Right ventricle myocardium inferior (tissue), 1 donor: ENCODE measurements at regions not wholly inside any gene's neighbourhood (a gene's known extent, or its start where the extent isn't known, plus 50 kb on each side); places are given as distances from the start of the nearest gene placed in this dataset.
A peak's percentile ranks its signal among the peaks of the same experiment; 100 is the strongest.

Experiments
- ATAC-seq: fragments of 200-7000 bp; cut with Tn5 transposase; one replicate; pipeline ENCODE4 v1.9.1; 2020; ENCODE audit warnings: mild to moderate bottlenecking, moderate library complexity
- DNase-seq: peaks from one replicate; pipeline ENCODE4 v3.0.0; 2021; ENCODE audit errors: missing footprints
- intact Hi-C: fragments of 100-400 bp; cut with DNase I; formaldehyde crosslinking; loops from one replicate; pipeline ENCODE4 v1.11.0; 2022
- donor health status: DM: no; HTN: yes; CAD: no; lungs with severe emphysema.

- ATAC-seq = peak; percentile 36
Observed at GRCh38 chr12:115507951-115508722, 769.4 kb downstream of the MED13L start.

GRCh38 chr12:115507560-115507889, 770.0 kb downstream of the MED13L start:
- intact Hi-C loops = loop anchor here (5.0 kb wide), 3 partner anchors 55 to 115 kb away; no protein-coding TSS in a partner anchor
- ATAC-seq (no peak), DNase-seq (no peak)

More at GRCh38 chr12:115507951-115508722, 769.4 kb downstream of the MED13L start:
- DNase-seq = no peak
- intact Hi-C loops = loop anchor here (5.0 kb wide), 3 partner anchors 56 to 114 kb away; no protein-coding TSS in a partner anchor

- ATAC-seq (no peak), DNase-seq (no peak)
- intact Hi-C loops = loop anchor here (5.0 kb wide), 3 partner anchors 55 to 115 kb away; no protein-coding TSS in a partner anchor
Observed at GRCh38 chr12:115506822-115507559, 770.5 kb downstream of the MED13L start.

GRCh38 chr12:115504306-115505290, 772.9 kb downstream of the MED13L start:
- no peak for DNase-seq
- intact Hi-C loops = loop anchor here (1.0 to 5.0 kb wide), 4 partner anchors 52 to 118 kb away; no protein-coding TSS in a partner anchor

GRCh38 chr12:115500872-115501271, 776.6 kb downstream of the MED13L start:
- intact Hi-C loops = no loop called here
- ATAC-seq = no peak

More at GRCh38 chr12:115504306-115505290, 772.9 kb downstream of the MED13L start:
- ATAC-seq = peak; percentile 32

GRCh38 chr12:115495300-115495699, 782.2 kb downstream of the MED13L start:
- intact Hi-C loops = no loop called here
- ATAC-seq = no peak
- DNase-seq = no peak

More at GRCh38 chr12:115500872-115501271, 776.6 kb downstream of the MED13L start:
- no peak for DNase-seq

GRCh38 chr12:115492553-115492952, 784.9 kb downstream of the MED13L start:
- intact Hi-C loops = no loop called here
- DNase-seq (no peak), ATAC-seq (no peak)

GRCh38 chr12:115491511-115492250, 785.8 kb downstream of the MED13L start:
- DNase-seq (no peak), ATAC-seq (no peak)
- intact Hi-C loops = no loop called here

- intact Hi-C loops = no loop called here
- ATAC-seq (no peak), DNase-seq (no peak)
Observed at GRCh38 chr12:115489253-115489652, 788.2 kb downstream of the MED13L start.

- no peak for DNase-seq
- intact Hi-C loops = no loop called here
- no peak for ATAC-seq
Observed at GRCh38 chr12:115485967-115486366, 791.5 kb downstream of the MED13L start.

GRCh38 chr12:115485503-115485902, 792.0 kb downstream of the MED13L start:
- intact Hi-C loops = no loop called here
- DNase-seq (no peak), ATAC-seq (no peak)

GRCh38 chr12:115482943-115483342, 794.5 kb downstream of the MED13L start:
- DNase-seq = no peak

GRCh38 chr12:115481141-115481540, 796.4 kb downstream of the MED13L start:
- ATAC-seq (no peak), DNase-seq (no peak)
- intact Hi-C loops = no loop called here

More at GRCh38 chr12:115482943-115483342, 794.5 kb downstream of the MED13L start:
- no peak for ATAC-seq
- intact Hi-C loops = no loop called here

- intact Hi-C loops = no loop called here
Observed at GRCh38 chr12:115478505-115478904, 794.5 kb upstream of the TBX3 start.

GRCh38 chr12:115474539-115475353, 790.8 kb upstream of the TBX3 start:
- DNase-seq (no peak), ATAC-seq (no peak)
- intact Hi-C loops = no loop called here

More at GRCh38 chr12:115478505-115478904, 794.5 kb upstream of the TBX3 start:
- ATAC-seq = no peak
- DNase-seq = no peak

- intact Hi-C loops = no loop called here
Observed at GRCh38 chr12:115473257-115473956, 789.4 kb upstream of the TBX3 start.

GRCh38 chr12:115472852-115473251, 788.9 kb upstream of the TBX3 start:
- DNase-seq (no peak), ATAC-seq (no peak)
- intact Hi-C loops = no loop called here

More at GRCh38 chr12:115473257-115473956, 789.4 kb upstream of the TBX3 start:
- ATAC-seq = no peak
- no peak for DNase-seq
